Stimulated activated CD4-positive, alpha-beta T cell treated with anti-CD3 and anti-CD28 coated beads, Interleukin-15, amount 100 ng/mL, for 1 hour (primary cell): ENCODE measurements at regions not wholly inside any gene's neighbourhood (a gene's known extent, or its start where the extent isn't known, plus 50 kb on each side); places are given as distances from the start of the nearest gene placed in this dataset.

Experiments used
- DNase-seq, 2 donors: peaks; one replicate each; pipeline ENCODE4 v3.0.0-alpha.2; 2020; ENCODE audit warnings: low read depth in 1 of 2, low spot score in 1 of 2

- no peak for DNase-seq
Observed at GRCh38 chr10:63735305-63735704, 214.1 kb downstream of the REEP3 start.

GRCh38 chr10:63738410-63738809, 217.2 kb downstream of the REEP3 start:
- DNase-seq, result no peak

GRCh38 chr10:63744060-63744941, 223.1 kb downstream of the REEP3 start:
- no peak for DNase-seq

GRCh38 chr10:63749915-63750314, 228.7 kb downstream of the REEP3 start:
- no peak for DNase-seq

- no peak for DNase-seq
Observed at GRCh38 chr10:63751836-63752235, 230.6 kb downstream of the REEP3 start.

GRCh38 chr10:63752318-63752717, 231.1 kb downstream of the REEP3 start:
- DNase-seq, result no peak

- no peak for DNase-seq
Observed at GRCh38 chr10:63753808-63754207, 232.6 kb downstream of the REEP3 start.

- no peak for DNase-seq
Observed at GRCh38 chr10:63755441-63755840, 234.2 kb downstream of the REEP3 start.

GRCh38 chr10:63757067-63757466, 235.9 kb downstream of the REEP3 start:
- no peak for DNase-seq

GRCh38 chr10:63758080-63758479, 236.9 kb downstream of the REEP3 start:
- DNase-seq, result no peak

- DNase-seq, result no peak
Observed at GRCh38 chr10:63759335-63759734, 238.1 kb downstream of the REEP3 start.

GRCh38 chr10:63760034-63760707, 239.0 kb downstream of the REEP3 start:
- no peak for DNase-seq

GRCh38 chr10:63760708-63761047, 239.5 kb downstream of the REEP3 start:
- no peak for DNase-seq

GRCh38 chr10:63761243-63761642, 240.0 kb downstream of the REEP3 start:
- no peak for DNase-seq

GRCh38 chr10:63763744-63764143, 242.5 kb downstream of the REEP3 start:
- no peak for DNase-seq

GRCh38 chr10:63765126-63765525, 243.9 kb downstream of the REEP3 start:
- no peak for DNase-seq

- DNase-seq, result no peak
Observed at GRCh38 chr10:63766745-63767137, 245.5 kb downstream of the REEP3 start.

GRCh38 chr10:63767138-63767801, 246.1 kb downstream of the REEP3 start:
- no peak for DNase-seq

- no peak for DNase-seq
Observed at GRCh38 chr10:63769367-63769766, 248.2 kb downstream of the REEP3 start.

- DNase-seq, result no peak
Observed at GRCh38 chr10:63770523-63770922, 249.3 kb downstream of the REEP3 start.

- no peak for DNase-seq
Observed at GRCh38 chr10:63772491-63772890, 251.3 kb downstream of the REEP3 start.

GRCh38 chr10:63773106-63773505, 251.9 kb downstream of the REEP3 start:
- DNase-seq, result no peak
